Endodermal cell (in vitro differentiated cells): ENCODE measurements at regions not wholly inside any gene's neighbourhood (a gene's known extent, or its start where the extent isn't known, plus 50 kb on each side); places are given as distances from the start of the nearest gene placed in this dataset.

Experiments used
- DNase-seq: peaks from one replicate; pipeline ENCODE4 v3.0.0-alpha.2; 2017
- H3K27ac ChIP-seq: 2 replicates; pipeline ENCODE4 v1.5.1; 2013; ENCODE audit warnings: mild to moderate bottlenecking, low read depth, low read length, moderate library complexity
- H3K27me3 ChIP-seq: 2 replicates; pipeline ENCODE4 v1.6.1; 2013; ENCODE audit warnings: mild to moderate bottlenecking, low read length, moderate library complexity; ENCODE audit not compliant: insufficient read depth, control insufficient read depth, poor library complexity, severe bottlenecking
- H3K36me3 ChIP-seq: 2 replicates; pipeline ENCODE4 v1.7.0; 2013; ENCODE audit warnings: mild to moderate bottlenecking, low read length, moderate library complexity; ENCODE audit not compliant: control insufficient read depth, insufficient read depth
- H3K4me1 ChIP-seq: one replicate; pipeline ENCODE4 v1.7.0; 2013; ENCODE audit warnings: low read length; ENCODE audit not compliant: control insufficient read depth, insufficient read depth
- H3K4me3 ChIP-seq: 2 replicates; pipeline ENCODE4 v1.5.1; 2013; ENCODE audit warnings: mild to moderate bottlenecking, low read length, moderate library complexity
- H3K9ac ChIP-seq: 2 replicates; pipeline ENCODE4 v1.6.1; 2013; ENCODE audit warnings: mild to moderate bottlenecking, low read length, moderate library complexity; ENCODE audit not compliant: poor library complexity, severe bottlenecking; ENCODE audit errors: extremely low read depth
- H3K9me3 ChIP-seq: 2 replicates; pipeline ENCODE4 v1.6.1; 2013; ENCODE audit warnings: mild to moderate bottlenecking, low read length, moderate library complexity; ENCODE audit not compliant: control insufficient read depth
- H3K27ac Mint-ChIP-seq: 2 replicates; pipeline ENCODE4 v1.8.0; 2020; ENCODE audit warnings: mixed read lengths
- H3K27me3 Mint-ChIP-seq: 2 replicates; pipeline ENCODE4 v1.8.0; 2021; ENCODE audit warnings: mild to moderate bottlenecking, mixed read lengths; ENCODE audit not compliant: insufficient read depth
- H3K36me3 Mint-ChIP-seq: 2 replicates; pipeline ENCODE4 v1.8.0; 2020; ENCODE audit warnings: low read depth, mixed read lengths
- H3K4me1 Mint-ChIP-seq: 2 replicates; pipeline ENCODE4 v1.8.0; 2020; ENCODE audit warnings: mixed read lengths
- H3K4me3 Mint-ChIP-seq: 2 replicates; pipeline ENCODE4 v1.8.0; 2020; ENCODE audit warnings: mild to moderate bottlenecking, moderate library complexity, mixed read lengths
- H3K9me3 Mint-ChIP-seq: 2 replicates; pipeline ENCODE4 v1.8.0; 2020; ENCODE audit warnings: mild to moderate bottlenecking, mixed read lengths
- WGBS, 2 experiments: methylation state at CpG; one replicate each; pipeline versions ENCODE4 v1.1.5 to v1.1.7; 2013; ENCODE audit warnings: missing lambda C conversion rate in 2 of 2, mixed read lengths in 1 of 2; ENCODE audit not compliant: insufficient coverage in 1 of 2, insufficient read length in 1 of 2; 5-methylcytosine and 5-hydroxymethylcytosine counted together
- TF ChIP-seq, protein P1 (sequence below): fragments of 200-600 bp; sonication (generic); conservative IDR thresholded peaks from 2 replicates; pipeline ENCODE4 v1.5.0; 2021; ENCODE audit warnings: antibody characterized with exemption, mild to moderate bottlenecking

DNA sequence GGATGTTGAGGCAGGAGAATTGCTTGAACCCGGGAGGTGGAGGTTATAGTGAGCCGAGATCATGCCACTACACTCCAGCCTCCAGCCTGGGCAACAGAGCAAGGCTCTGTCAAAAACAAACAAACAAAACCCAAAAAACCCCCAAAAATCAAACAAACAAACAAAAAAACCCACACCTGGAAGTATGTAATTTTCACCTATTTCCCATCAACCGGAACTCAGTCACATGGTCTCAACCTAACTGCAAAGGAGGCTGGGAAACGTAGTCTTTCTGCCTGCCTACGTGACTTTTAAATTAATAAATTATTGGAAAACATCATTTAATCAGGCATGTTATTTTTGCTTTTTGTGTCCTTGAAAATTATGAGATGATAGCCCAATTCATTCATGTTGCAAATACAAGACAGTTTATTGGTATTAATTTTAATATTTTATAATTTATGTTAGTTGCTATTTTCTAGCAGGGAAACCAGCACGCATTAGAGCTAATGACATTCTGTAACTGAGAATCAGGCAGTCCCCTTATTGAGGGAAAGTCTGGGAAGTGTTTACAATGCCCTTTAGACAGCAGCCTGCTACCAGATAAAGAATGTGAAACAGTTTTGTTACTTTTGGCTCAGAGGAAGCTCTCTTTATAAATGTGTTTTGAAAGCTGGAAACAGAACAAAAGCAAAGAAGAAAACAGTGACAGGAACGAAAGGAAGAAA is 110.3 kb downstream of the NXNL2 start:
- no peaks in the 10 kb centered on the region for H3K27me3 Mint-ChIP-seq
- Histone ChIP-seq H3K27ac (no peak overlapping the region), H3K4me1 (no peaks in the 10 kb centered on the region), H3K9ac (no peak overlapping the region), H3K9me3 (no peaks in the 10 kb centered on the region), H3K27me3 (no peaks in the 10 kb centered on the region), H3K36me3 (no peaks in the 10 kb centered on the region), H3K4me3 (no peak overlapping the region)
- H3K9me3 Mint-ChIP-seq: peaks cover 4% of the 10 kb centered on the region
- H3K4me1 Mint-ChIP-seq: no peaks in the 10 kb centered on the region
- 89 to 91% methylated on average over 3 to 7 of the region's 7 CpGs for WGBS, 2 experiments
- H3K4me3 Mint-ChIP-seq: no peak overlapping the region
- H3K36me3 Mint-ChIP-seq: no peaks in the 10 kb centered on the region
- TF ChIP-seq, protein P1, sequence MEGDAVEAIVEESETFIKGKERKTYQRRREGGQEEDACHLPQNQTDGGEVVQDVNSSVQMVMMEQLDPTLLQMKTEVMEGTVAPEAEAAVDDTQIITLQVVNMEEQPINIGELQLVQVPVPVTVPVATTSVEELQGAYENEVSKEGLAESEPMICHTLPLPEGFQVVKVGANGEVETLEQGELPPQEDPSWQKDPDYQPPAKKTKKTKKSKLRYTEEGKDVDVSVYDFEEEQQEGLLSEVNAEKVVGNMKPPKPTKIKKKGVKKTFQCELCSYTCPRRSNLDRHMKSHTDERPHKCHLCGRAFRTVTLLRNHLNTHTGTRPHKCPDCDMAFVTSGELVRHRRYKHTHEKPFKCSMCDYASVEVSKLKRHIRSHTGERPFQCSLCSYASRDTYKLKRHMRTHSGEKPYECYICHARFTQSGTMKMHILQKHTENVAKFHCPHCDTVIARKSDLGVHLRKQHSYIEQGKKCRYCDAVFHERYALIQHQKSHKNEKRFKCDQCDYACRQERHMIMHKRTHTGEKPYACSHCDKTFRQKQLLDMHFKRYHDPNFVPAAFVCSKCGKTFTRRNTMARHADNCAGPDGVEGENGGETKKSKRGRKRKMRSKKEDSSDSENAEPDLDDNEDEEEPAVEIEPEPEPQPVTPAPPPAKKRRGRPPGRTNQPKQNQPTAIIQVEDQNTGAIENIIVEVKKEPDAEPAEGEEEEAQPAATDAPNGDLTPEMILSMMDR: no peak
- no peak for DNase-seq
- H3K27ac Mint-ChIP-seq: no peak overlapping the region

DNA sequence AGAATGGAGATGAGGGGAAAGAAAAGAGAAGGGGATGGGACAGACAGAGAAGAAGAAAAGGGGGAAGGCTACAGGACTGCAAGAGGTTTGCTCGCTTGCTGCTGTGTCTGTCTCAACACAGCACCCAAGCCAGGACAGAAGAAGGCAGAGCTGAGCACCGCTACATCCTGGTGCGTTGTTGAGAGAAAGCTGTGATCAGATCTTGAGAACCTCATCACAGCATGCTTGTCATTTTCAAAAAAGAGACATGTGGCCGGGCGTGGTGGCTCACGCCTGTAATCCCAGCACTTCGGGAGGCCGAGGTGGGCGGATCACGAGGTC is 110.9 kb downstream of the NXNL2 start:
- H3K27ac Mint-ChIP-seq: no peak overlapping the region
- Histone ChIP-seq H3K9me3 (no peaks in the 10 kb centered on the region), H3K27me3 (no peaks in the 10 kb centered on the region), H3K36me3 (no peaks in the 10 kb centered on the region), H3K4me3 (no peak overlapping the region), H3K9ac (no peak overlapping the region), H3K4me1 (no peaks in the 10 kb centered on the region), H3K27ac (no peak overlapping the region)
- 87 to 93% methylated on average over 6 to 10 of the region's 10 CpGs for WGBS, 2 experiments
- H3K36me3 Mint-ChIP-seq: no peaks in the 10 kb centered on the region
- DNase-seq: no peak
- no peak overlapping the region for H3K4me3 Mint-ChIP-seq
- TF ChIP-seq, protein P1: no peak
- H3K9me3 Mint-ChIP-seq: peaks cover 4% of the 10 kb centered on the region
- H3K4me1 Mint-ChIP-seq: no peaks in the 10 kb centered on the region
- H3K27me3 Mint-ChIP-seq: no peaks in the 10 kb centered on the region

DNA sequence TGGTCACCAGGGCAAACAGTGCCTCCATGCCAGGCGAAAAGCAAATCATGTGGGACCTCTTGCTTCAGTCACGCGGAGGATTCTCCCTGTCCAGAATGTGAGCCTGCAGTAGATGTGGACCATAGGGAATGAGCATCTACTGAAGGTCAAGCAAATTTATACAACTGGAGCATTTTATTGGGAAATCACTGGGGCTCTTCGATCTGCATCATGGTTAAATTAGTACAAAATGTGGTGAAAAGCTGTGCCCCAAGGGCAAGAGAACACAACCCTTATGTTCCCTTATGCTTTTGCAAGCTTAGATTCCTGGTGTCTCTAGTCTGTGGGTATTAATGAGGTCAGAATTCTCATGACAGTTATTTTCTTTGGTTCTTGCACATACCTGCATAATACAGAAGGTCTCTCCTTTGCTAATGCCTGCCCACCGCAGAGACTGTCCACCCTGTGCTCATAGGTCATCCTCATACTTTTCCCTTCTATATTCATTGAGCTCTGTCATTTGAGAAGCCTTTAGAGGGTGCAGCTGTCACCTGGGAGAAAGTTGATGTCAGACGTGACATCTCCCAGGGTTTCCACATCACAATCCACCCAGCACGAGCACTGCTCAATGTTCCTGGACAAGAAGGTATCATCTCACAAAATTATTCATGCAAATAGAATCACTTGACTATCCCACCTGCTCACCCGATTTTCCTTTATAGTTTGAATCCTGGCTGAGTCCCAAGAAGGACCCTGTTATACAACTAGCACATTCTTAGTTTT is 111.7 kb downstream of the NXNL2 start:
- Histone ChIP-seq H3K9ac (no peak overlapping the region), H3K27me3 (no peaks in the 10 kb centered on the region), H3K4me3 (no peak overlapping the region), H3K9me3 (no peaks in the 10 kb centered on the region), H3K36me3 (no peaks in the 10 kb centered on the region), H3K27ac (no peak overlapping the region), H3K4me1 (no peaks in the 10 kb centered on the region)
- peaks cover 4% of the 10 kb centered on the region for H3K9me3 Mint-ChIP-seq
- H3K27ac Mint-ChIP-seq: no peak overlapping the region
- H3K4me1 Mint-ChIP-seq: no peaks in the 10 kb centered on the region
- 88 to 94% methylated on average over 6 to 8 of the region's 8 CpGs for WGBS, 2 experiments
- DNase-seq: no peak
- no peak overlapping the region for H3K4me3 Mint-ChIP-seq
- H3K27me3 Mint-ChIP-seq: no peaks in the 10 kb centered on the region
- H3K36me3 Mint-ChIP-seq: no peaks in the 10 kb centered on the region
- TF ChIP-seq, protein P1: no peak
